Activated T-cell treated with anti-CD3 and anti-CD28 coated beads, Interleukin-2, amount 50 U/mL, for 1 hour (primary cell): ENCODE measurements at regions not wholly inside any gene's neighbourhood (a gene's known extent, or its start where the extent isn't known, plus 50 kb on each side); places are given as distances from the start of the nearest gene placed in this dataset.

Experiments
- DNase-seq: peaks from one replicate; pipeline ENCODE4 v3.0.0-alpha.2; 2020

- no peak for DNase-seq
Observed at GRCh38 chr16:18050234-18050633, 286.3 kb downstream of the NPIPA8 start.

DNA sequence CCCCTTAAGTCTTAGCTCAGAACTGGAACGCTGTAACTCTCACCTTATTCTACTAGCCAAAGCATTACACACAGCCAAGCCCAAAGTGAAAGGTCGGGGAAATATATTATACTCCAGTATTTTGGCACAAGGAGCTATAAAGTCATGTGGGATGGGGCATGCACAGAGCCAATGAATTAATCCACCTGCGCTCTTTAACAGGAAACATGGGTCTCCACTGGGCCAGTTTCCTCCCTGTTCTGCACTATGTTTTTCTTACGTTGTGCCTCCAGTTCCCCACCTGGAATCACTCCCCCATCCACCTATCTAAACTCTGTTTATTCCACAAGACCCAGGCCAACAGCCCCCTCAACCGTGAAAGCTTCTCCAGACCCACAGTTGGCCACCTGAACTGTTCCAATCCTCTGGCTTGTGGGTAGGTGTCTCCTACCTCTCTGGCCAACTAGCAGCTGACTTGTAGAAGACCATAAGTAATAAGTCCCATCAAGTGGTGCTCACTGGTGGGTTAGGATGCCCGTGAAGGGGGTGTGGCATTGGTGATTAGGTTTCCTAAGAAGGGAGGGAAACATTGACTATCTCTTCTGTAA lies 286.9 kb downstream of the NPIPA8 start:
- no peak for DNase-seq

DNA sequence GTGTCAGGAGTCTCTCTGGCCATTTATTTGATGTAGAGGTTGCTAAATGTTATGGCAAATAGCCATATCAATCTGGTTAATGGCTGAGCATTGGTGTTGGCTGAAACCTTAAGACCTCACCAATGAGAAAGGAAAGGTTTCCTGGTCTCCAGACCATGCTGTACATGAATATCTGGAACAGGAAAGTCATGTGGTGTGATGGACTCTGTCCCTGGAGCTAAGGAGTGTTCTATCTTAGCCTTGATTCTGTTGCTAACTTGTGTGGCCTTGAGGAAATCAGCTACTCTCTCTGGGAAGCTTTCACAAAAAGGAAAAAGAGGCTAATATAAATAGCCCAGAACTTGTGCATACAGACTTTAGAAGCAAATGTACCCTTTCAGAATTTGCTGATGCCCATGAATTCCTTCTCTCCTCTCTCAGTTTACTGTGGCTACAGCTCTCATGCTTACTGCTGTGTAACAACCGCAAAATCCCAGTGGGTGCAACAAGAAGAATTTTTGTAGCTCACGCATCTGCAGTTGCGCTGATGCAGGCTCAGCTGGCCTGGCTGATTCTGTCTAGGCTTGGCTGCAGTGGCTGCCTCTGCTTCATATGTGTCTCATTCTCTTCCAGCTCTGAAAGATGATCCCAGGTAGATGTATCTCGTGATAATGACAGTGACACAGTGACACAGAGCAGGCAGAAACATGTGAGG lies 287.5 kb downstream of the NPIPA8 start:
- DNase-seq: no peak

DNA sequence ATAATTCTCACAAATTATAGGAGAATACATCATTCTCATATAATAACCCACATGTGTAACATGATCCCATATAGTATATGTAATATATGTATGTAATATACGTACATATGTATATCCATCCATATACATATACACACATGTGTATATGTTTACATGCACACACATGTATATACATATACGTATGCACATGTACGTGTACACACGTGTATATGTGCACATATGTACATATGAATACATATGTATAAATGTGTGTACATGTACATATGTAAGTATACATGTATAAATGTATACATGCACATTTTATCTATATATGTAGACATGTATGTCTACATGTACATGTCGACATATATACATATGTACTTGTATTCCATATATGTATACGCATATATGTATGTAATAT lies 288.8 kb downstream of the NPIPA8 start:
- no peak for DNase-seq

DNA sequence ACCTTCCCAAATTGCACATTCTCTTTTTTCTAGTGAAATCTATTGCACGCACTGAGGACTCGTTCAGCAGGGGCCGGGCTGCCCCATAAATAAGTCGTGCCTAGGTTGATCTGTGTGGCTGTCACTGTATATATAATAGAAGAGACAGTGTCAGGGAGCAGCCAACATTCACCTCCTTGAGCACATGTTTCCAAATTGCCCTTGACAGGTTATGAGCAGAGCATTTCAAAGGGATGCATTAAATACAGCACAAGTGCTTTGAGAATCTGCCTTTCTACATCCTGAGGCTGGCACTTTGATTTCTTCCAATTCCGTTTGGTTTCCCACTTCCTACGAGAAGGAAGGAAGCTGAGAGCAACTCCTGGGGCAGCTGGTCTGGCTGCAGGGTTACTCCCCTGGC lies 291.2 kb downstream of the NPIPA8 start:
- no peak for DNase-seq

DNA sequence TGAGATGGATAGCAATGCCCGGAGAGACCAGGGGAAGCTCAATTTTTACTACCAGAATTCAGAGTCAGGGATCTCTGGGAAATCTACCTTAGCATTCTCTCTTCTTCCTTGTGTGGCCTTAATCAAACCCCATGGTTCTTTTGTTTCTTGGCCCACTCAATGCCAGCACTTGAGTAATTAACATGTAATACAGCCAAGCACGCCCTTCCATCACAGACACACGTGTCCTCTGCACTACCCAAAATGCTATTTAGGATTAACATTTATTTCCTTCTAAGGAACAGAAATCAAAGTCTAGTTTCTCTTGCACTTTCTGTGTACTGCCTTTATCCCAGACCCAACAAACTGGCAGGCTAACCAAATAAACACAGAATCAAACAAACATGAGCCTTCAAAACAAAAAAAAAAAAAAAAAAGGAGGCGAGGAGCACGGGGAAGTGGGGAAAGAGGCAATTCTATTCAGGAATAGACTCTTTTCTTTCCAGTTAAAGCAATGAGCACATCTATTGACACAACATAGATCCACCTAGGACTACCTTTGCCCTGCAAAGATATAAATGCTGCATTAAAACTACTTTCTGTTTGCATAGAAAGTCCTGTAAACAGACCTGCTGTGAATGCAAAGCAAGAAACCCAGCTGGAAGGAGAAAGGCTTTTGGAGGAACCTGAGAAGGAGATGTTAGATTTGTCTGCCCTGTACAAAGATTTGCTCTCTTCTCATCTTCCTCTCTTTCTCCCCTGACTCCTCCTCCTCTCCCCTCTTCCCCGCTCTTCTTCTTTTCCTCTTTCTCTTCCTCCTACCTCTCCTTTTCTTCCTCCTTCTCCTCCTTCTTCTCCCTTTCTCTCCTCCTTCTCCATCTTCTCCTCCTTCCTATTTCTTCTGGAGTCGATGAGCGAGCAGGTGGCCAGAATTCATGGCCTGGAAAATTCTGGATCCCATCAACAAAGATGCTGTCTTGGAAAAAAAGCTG lies 294.4 kb downstream of the NPIPA8 start:
- DNase-seq: no peak

- DNase-seq: no peak
Observed at GRCh38 chr16:18039931-18040330, 296.6 kb downstream of the NPIPA8 start.

- DNase-seq: no peak
Observed at GRCh38 chr16:18037051-18037450, 299.5 kb downstream of the NPIPA8 start.

- no peak for DNase-seq
Observed at GRCh38 chr16:18024611-18025010, 311.9 kb downstream of the NPIPA8 start.

DNA sequence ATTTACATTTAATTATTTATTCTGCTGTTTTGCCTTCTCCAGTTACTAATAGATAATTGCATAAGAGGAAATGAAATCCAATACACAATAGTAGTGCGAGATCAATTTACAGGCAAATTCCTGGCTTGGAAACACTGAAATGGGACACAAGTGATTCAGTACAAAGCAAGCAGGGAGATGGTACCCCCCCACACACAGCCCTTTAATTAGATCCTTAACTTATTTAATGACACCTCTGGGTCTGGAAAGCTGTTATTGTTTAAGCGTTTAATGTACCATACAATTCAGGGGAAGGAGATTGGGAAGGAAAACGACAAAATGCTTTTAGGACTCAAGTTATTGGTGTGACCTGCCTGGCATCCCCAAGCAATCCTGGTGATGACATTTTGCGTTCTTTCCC lies 318.2 kb downstream of the NPIPA8 start:
- no peak for DNase-seq

- no peak for DNase-seq
Observed at GRCh38 chr16:18013863-18014262, 322.7 kb downstream of the NPIPA8 start.

DNA sequence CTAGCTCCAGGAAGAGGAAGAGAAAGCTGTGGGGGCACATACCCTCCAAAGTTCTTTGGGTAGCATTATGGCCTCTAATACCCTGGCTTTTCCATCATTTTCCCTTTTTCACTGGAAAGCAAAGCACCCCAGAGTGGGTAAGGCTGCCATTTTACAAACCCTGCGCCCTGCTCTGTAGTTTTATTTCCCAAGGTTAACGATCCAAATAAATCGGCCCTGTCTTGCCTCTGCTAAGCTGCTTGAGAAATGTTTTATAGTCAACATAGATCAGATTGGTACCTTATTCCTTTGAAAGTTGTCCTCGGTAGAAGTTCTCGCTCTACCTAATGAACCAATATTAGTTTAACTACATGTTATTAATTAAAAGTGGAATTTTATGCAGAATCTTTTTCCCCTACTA lies 328.2 kb downstream of the NPIPA8 start:
- DNase-seq: no peak

GRCh38 chr16:18003033-18003432 lies 333.5 kb downstream of the NPIPA8 start:
- DNase-seq: no peak

- DNase-seq: no peak
Observed at GRCh38 chr16:17998996-17999395, 337.5 kb downstream of the NPIPA8 start.

- no peak for DNase-seq
Observed at GRCh38 chr16:17998550-17998949, 338.0 kb downstream of the NPIPA8 start.

GRCh38 chr16:17994027-17994426 lies 342.5 kb downstream of the NPIPA8 start:
- DNase-seq: no peak

DNA sequence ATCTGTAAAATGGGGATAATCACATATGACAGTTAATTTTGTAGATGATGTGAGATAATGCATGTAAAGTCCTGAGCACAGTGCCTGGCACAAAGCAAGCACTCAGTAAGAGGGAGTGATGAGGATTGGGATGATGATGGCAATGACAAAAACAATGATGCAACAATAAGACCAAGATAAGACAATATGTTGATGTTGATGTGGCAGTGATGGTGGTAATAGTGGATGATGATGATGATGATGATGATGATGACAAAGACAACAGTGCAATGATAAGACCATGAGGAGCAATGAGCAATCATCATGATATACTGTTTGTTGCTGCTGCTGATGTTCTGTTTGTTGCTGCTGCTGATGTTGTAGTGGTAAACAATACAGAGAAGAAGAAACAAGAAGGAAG lies 344.1 kb downstream of the NPIPA8 start:
- DNase-seq: no peak

DNA sequence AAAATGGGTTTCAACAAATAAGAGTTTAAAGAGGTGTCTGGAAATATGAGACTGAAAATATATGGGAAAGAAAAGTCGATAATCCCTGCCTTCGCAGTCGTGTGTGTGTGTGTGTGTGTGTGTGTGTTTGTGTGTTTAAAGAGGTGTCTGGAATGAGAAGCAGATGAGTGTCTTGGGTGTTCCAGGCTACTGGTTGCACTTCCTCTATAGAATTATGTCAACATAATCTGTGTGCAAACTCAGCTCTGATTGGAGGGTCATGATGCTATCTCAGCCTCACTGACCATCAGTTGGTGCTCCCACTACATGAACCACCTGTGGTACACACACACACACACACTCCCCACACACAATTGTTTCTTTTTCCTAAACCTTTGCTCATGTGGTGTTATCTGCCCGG lies 347.3 kb downstream of the NPIPA8 start:
- DNase-seq: no peak

DNA sequence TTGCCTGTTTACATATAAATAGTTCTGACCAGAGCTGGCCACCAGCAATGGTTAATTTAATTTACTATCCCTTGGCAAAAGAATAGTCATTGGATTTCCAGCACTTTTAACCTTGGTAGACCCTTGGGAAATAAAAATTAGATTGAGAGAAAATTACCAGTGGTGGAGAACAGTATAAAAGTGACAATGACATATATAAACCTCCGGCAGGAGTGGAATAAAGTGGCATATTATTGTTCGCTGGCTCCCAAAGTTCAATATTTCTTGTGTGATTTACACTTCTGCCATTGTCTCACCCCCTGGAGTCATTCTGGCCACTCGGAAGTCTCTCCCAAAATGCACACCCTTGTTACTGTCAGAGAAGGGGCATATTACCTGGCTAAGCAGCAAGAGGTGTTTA lies 347.7 kb downstream of the NPIPA8 start:
- DNase-seq: no peak

GRCh38 chr16:17986991-17987390 lies 349.5 kb downstream of the NPIPA8 start:
- no peak for DNase-seq

DNA sequence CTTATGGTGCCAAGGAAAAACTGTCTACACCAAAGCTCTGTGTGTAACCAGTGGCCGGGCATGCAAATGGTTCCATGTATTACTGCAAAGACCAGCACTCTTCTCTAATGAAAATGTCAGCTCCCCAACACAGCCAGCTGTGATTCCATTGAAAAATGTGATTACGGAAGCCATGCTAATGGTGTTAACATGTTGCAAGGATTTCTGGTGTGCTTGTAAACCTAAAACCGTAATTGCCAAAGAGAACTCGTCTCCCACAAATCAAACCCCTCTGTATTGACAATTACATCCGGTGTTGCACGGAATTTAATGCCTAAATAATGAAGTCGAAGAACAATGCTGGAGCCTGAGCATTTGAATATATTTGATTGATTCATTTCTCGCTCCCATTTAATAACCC lies 351.7 kb downstream of the NPIPA8 start:
- DNase-seq: no peak

GRCh38 chr16:17983847-17984639 lies 352.5 kb downstream of the NPIPA8 start:
- DNase-seq: no peak

- DNase-seq: no peak
Observed at GRCh38 chr16:17983114-17983513, 353.4 kb downstream of the NPIPA8 start.
